MM.1S (cell line): ENCODE measurements at regions not wholly inside any gene's neighbourhood (a gene's known extent, or its start where the extent isn't known, plus 50 kb on each side); places are given as distances from the start of the nearest gene placed in this dataset.

ENCODE experiments used
- DNase-seq: peaks from one replicate; pipeline ENCODE4 v3.0.0-alpha.2; 2015
- H2AFZ ChIP-seq: fragments of 300-600 bp; sonication (generic); 2 replicates; pipeline ENCODE4 v1.6.0; 2016; ENCODE audit warnings: antibody characterized with exemption, low read length
- H3F3A ChIP-seq: fragments of 300-600 bp; sonication (generic); 2 replicates; pipeline ENCODE4 v1.6.1; 2016; ENCODE audit warnings: mild to moderate bottlenecking, antibody characterized with exemption, low read length, moderate library complexity, mixed read lengths; ENCODE audit not compliant: insufficient read depth
- H3K27ac ChIP-seq: fragments of 300-600 bp; sonication (generic); 2 replicates; pipeline ENCODE4 v1.5.1; 2016; ENCODE audit warnings: mild to moderate bottlenecking, low read length
- H3K27me3 ChIP-seq: fragments of 300-600 bp; sonication (generic); replicated peaks from 2 replicates; pipeline ENCODE4 v1.6.0; 2016; ENCODE audit warnings: low read length; ENCODE audit not compliant: insufficient read depth
- H3K36me3 ChIP-seq: fragments of 300-600 bp; sonication (generic); replicated peaks from 2 replicates; pipeline ENCODE4 v1.6.1; 2016; ENCODE audit warnings: mild to moderate bottlenecking, low read length, mixed read lengths; ENCODE audit not compliant: insufficient read depth
- H3K4me1 ChIP-seq: fragments of 300-600 bp; sonication (generic); 2 replicates; pipeline ENCODE4 v1.6.1; 2016; ENCODE audit warnings: low read length, mixed read lengths
- H3K4me2 ChIP-seq: fragments of 300-600 bp; sonication (generic); 2 replicates; pipeline ENCODE4 v1.6.0; 2016; ENCODE audit warnings: low read depth, low read length
- H3K4me3 ChIP-seq: fragments of 300-600 bp; sonication (generic); 2 replicates; pipeline ENCODE4 v1.5.1; 2016; ENCODE audit warnings: low read length, mixed read lengths
- H3K79me2 ChIP-seq: fragments of 300-600 bp; sonication (generic); 2 replicates; pipeline ENCODE4 v1.6.1; 2016; ENCODE audit warnings: mixed run types, low read length, mixed read lengths
- H3K9ac ChIP-seq: fragments of 300-600 bp; sonication (generic); 2 replicates; pipeline ENCODE4 v1.6.1; 2016; ENCODE audit warnings: low read length, mixed read lengths
- H3K9me2 ChIP-seq: fragments of 300-600 bp; sonication (generic); replicated peaks from 2 replicates; pipeline ENCODE4 v1.6.1; 2016; ENCODE audit warnings: mild to moderate bottlenecking, low read length, mixed read lengths; ENCODE audit not compliant: insufficient read depth
- H3K9me3 ChIP-seq: fragments of 300-600 bp; sonication (generic); replicated peaks from 2 replicates; pipeline ENCODE4 v1.6.1; 2016; ENCODE audit warnings: mild to moderate bottlenecking, low read length, mixed read lengths; ENCODE audit not compliant: insufficient read depth
- H4K20me1 ChIP-seq: fragments of 300-600 bp; sonication (generic); 2 replicates; pipeline ENCODE4 v1.6.1; 2016; ENCODE audit warnings: mild to moderate bottlenecking, low read length, moderate library complexity, mixed read lengths; ENCODE audit not compliant: insufficient read depth
- CTCF ChIP-seq: fragments of 300-600 bp; sonication (generic); IDR thresholded peaks from 2 replicates; pipeline ENCODE4 v1.5.1; 2016; ENCODE audit warnings: antibody characterized with exemption, low read length, mixed read lengths
- EZH2 ChIP-seq: fragments of 300-600 bp; sonication (generic); optimal IDR thresholded peaks from 2 replicates; pipeline ENCODE3; 2017; ENCODE audit warnings: low read depth, mild to moderate bottlenecking, antibody characterized with exemption, low read length, mixed read lengths
- EZH2phosphoT487 ChIP-seq: fragments of 300-600 bp; sonication (generic); IDR thresholded peaks from 2 replicates; pipeline ENCODE4 v1.6.1; 2018; ENCODE audit warnings: antibody characterized with exemption, low read length

- no peak overlapping the region for H3K9ac ChIP-seq
- TF ChIP-seq EZH2 = no peak
- no peak for TF ChIP-seq EZH2phosphoT487
- TF ChIP-seq CTCF = no peak
- H3K36me3 ChIP-seq = no peaks in the 10 kb centered on the region
- H3F3A ChIP-seq = no peaks in the 10 kb centered on the region
- no peaks in the 10 kb centered on the region for H3K9me3 ChIP-seq
- no peaks in the 10 kb centered on the region for H4K20me1 ChIP-seq
- H3K27me3 ChIP-seq = no peaks in the 10 kb centered on the region
- DNase-seq = no peak
- no peaks in the 10 kb centered on the region for H3K79me2 ChIP-seq
- no peaks in the 10 kb centered on the region for H3K9me2 ChIP-seq
- H2AFZ ChIP-seq = no peak overlapping the region
- no peak overlapping the region for H3K27ac ChIP-seq
- H3K4me2 ChIP-seq = no peak overlapping the region
- H3K4me1 ChIP-seq = no peaks in the 10 kb centered on the region
- H3K4me3 ChIP-seq = no peak overlapping the region
These were observed 173.6 kb upstream of the SPOPL start for GRCh38 chr2:138327967-138328366.

GRCh38 chr2:138329162-138329561 lies 172.4 kb upstream of the SPOPL start:
- no peak for DNase-seq
- TF ChIP-seq CTCF = no peak
- no peak for TF ChIP-seq EZH2
- TF ChIP-seq EZH2phosphoT487 = no peak

GRCh38 chr2:138329591-138329990 lies 172.0 kb upstream of the SPOPL start:
- H3K4me2 ChIP-seq = no peak overlapping the region
- no peaks in the 10 kb centered on the region for H3K9me3 ChIP-seq
- H4K20me1 ChIP-seq = no peaks in the 10 kb centered on the region

More at GRCh38 chr2:138329162-138329561, 172.4 kb upstream of the SPOPL start:
- Histone ChIP-seq H3K4me3 (no peak overlapping the region), H3K9me3 (no peaks in the 10 kb centered on the region), H3K4me2 (no peak overlapping the region), H3K9me2 (no peaks in the 10 kb centered on the region), H3K4me1 (no peaks in the 10 kb centered on the region), H3K79me2 (no peaks in the 10 kb centered on the region), H3K27me3 (no peaks in the 10 kb centered on the region), H3K9ac (no peak overlapping the region), H3K27ac (no peak overlapping the region), H4K20me1 (no peaks in the 10 kb centered on the region), H3F3A (no peaks in the 10 kb centered on the region), H2AFZ (no peak overlapping the region), H3K36me3 (no peaks in the 10 kb centered on the region)

More at GRCh38 chr2:138329591-138329990, 172.0 kb upstream of the SPOPL start:
- no peak for DNase-seq
- TF ChIP-seq EZH2phosphoT487 (no peak), EZH2 (no peak), CTCF (no peak)
- no peaks in the 10 kb centered on the region for H3K9me2 ChIP-seq
- no peaks in the 10 kb centered on the region for H3K36me3 ChIP-seq
- no peak overlapping the region for H3K27ac ChIP-seq
- no peaks in the 10 kb centered on the region for H3K79me2 ChIP-seq
- H3K9ac ChIP-seq = no peak overlapping the region
- no peaks in the 10 kb centered on the region for H3K27me3 ChIP-seq
- no peaks in the 10 kb centered on the region for H3F3A ChIP-seq
- H2AFZ ChIP-seq = no peak overlapping the region
- H3K4me1 ChIP-seq = no peaks in the 10 kb centered on the region
- no peak overlapping the region for H3K4me3 ChIP-seq
